Loucy (cell line): ENCODE measurements at regions not wholly inside any gene's neighbourhood (a gene's known extent, or its start where the extent isn't known, plus 50 kb on each side); places are given as distances from the start of the nearest gene placed in this dataset.

ENCODE experiments used
- CTCF ChIP-seq: fragments of 200-600 bp; sonication (generic); conservative IDR thresholded peaks from 2 replicates; pipeline ENCODE4 v1.5.1; 2014; ENCODE audit warnings: mild to moderate bottlenecking, antibody characterized with exemption, low read length
- EZH2phosphoT487 ChIP-seq: fragments of 200-600 bp; IDR thresholded peaks from 2 replicates; pipeline ENCODE4 v1.6.1; 2018; ENCODE audit warnings: antibody characterized with exemption, mild to moderate bottlenecking, moderate library complexity, borderline replicate concordance

- TF ChIP-seq CTCF (no peak), EZH2phosphoT487 (no peak)
These were observed 99.7 kb downstream of the ZNF22 start for GRCh38 chr10:45100429-45100828.
